HG03108 (cell line): ENCODE measurements at regions not wholly inside any gene's neighbourhood (a gene's known extent, or its start where the extent isn't known, plus 50 kb on each side); places are given as distances from the start of the nearest gene placed in this dataset.

ENCODE experiments used
- ATAC-seq: cut with Tn5 transposase; IDR thresholded peaks from one replicate; pipeline ENCODE4 v1.9.1; 2021; ENCODE audit warnings: moderate library complexity; ENCODE audit not compliant: unreplicated experiment

GRCh38 chr5:135236228-135236907 lies 162.7 kb downstream of the MACROH2A1 start:
- no peak for ATAC-seq

GRCh38 chr5:135235551-135236227 lies 163.3 kb downstream of the MACROH2A1 start:
- ATAC-seq, result no peak

- no peak for ATAC-seq
Measured at GRCh38 chr5:135234666-135235401, 164.2 kb downstream of the MACROH2A1 start.

- ATAC-seq, result no peak
Measured at GRCh38 chr5:135234242-135234641, 164.8 kb downstream of the MACROH2A1 start.

DNA sequence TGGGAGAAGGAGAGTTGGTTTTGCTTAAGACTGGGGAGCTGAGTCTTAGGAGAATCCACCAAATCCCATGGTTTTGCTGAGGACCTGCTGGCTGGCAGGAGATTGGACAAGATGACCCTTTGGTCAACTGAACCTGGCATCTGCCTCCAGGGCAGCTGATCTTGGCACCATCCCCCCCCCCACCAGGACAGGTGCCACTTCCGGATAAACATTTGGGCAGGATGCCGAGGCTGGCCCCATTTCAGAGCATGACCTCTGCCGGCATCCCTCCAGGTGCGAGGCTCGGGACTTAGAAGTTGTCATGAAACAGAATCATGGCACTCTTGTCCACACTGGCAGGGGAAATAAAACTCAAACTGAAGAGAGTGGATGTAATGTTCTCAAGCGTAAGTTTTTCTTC lies 165.6 kb downstream of the MACROH2A1 start:
- no peak for ATAC-seq

- no peak for ATAC-seq
Measured at GRCh38 chr5:135232958-135233357, 166.1 kb downstream of the MACROH2A1 start.

GRCh38 chr5:135231289-135231688 lies 167.7 kb downstream of the MACROH2A1 start:
- no peak for ATAC-seq

GRCh38 chr5:135230251-135230925 lies 168.6 kb downstream of the MACROH2A1 start:
- ATAC-seq, result no peak

DNA sequence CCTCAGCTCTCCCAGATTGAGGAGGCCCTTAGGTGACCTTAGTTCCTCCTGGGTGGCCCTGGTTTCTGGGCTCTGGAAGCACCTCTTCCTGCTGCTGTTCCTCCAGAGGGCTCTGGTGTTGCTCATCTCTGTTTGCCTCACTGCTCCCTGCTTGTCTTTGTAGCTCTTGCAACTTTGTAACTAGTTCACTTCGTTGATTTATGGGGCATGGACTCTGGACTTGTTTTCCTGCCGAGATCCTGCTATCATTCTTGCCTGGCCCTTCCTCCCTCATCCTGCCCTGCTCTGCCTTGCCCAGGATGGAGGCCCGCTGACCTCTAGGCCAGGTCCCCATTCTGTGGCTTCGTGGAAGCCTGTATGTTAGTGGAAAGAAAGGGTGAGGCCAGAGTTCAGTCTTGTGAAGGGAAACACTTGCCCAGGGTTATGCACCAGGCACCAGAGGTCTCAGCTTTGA lies 169.3 kb downstream of the MACROH2A1 start:
- no peak for ATAC-seq

- no peak for ATAC-seq
Measured at GRCh38 chr5:135229122-135229521, 169.9 kb downstream of the MACROH2A1 start.

GRCh38 chr5:135228222-135228621 lies 170.8 kb downstream of the MACROH2A1 start:
- ATAC-seq, result no peak

- no peak for ATAC-seq
Measured at GRCh38 chr5:135227064-135228022, 171.7 kb downstream of the MACROH2A1 start.

DNA sequence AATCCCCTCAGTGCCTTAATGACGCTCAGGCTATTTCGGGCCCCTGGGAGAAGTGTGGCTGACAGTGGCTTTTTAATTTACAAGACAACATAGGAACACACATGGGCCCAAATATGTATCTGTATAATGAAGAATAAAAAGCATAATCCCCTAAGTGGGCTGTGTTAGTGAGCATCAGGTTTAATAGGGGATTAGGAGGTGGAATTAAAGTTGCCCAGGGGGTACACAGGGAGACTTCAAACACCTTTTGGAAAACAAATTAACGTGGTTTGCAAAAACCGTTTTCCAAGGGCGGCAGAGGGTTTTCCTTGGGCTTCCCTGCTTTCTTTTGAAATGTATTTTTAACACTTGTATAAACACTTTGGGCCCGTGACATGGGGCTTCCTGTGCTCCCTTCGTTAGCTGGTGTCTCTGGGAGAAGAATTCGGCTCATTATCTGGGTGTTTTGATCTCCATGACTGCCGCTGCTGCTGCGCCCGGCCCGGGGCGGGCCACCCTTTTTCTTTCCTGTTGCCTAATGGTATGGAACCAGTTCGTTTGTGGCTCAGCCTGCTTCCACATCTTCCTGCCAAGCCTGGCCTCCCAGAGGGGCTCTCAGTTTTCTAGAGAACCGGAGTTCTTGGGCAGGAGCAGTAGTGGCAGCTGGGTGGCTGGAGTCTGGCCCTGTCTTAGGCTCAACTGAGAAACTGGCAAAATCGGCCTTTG lies 173.0 kb downstream of the MACROH2A1 start:
- no peak for ATAC-seq

DNA sequence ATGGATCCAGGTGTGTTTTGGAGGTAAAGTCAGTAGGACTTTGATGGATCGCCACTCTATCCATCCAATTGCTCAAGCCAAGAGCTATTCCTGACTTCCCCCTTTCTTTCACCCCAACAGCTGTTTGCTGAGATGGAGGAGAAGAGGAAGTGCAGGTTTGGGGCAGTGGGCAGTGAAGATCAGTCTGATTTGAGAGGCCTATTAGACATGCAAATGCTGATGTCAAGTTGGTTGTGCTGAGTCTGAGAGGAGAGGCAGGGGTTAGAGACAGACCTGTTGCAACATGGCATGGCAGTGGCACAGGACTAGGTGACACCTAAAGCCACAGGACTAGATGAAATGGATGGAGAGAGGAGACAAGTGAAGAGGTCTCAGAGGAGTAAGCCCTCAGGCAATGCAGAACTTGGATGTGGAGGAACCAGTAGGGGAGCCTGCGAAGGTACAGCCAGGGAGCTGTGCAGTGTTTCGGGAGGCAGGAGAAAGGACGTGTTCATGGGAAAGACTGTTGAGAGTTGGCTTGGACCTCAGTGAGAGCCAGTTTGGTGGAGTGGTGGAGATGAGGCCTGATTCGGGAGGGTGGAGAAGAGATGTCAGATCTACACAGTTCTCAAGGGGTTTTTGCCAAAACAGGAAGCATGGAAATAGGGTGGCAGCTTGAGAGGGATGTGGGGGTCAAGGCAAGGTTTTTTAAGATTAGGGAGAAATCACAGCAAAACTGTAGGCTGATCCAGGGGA lies 175.0 kb downstream of the MACROH2A1 start:
- ATAC-seq, result no peak

DNA sequence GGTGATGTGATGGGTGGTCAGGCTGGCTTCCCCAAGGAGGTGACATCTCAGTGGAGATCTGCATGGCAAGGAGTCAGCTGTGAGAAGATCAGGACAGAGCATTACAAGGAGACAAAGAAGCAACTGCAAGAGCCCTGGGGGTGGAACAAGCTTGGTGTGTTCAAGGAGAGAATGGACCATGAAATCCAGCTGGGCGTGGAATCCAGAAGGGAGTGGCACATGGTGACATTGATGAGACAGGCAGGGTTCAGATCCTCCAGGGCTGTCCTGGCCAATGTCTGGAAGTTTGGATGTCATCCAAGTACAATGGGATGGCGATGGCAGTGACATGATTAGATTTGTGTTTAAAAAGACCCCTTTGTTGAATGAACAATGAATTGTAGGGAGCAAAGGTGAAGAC lies 175.6 kb downstream of the MACROH2A1 start:
- ATAC-seq, result no peak

DNA sequence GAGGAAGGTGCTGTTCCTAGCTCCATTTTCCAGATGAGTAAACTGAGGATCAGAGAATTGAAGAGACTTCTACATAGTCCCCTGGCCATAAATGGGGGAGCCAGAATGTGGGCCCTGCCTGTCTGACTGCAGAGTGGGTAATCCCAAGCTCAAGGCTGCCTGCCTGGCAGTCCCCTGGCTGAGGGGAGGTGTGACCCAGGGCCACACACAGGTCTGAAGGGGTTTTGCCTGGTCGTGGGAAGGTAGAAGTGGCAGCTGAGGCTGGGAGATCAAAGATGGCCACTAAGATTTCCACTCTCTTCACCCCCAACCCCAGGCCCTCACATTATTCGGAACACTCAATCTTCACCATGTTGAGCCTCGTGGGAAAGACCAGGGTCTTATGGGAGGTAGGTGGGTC lies 176.3 kb downstream of the MACROH2A1 start:
- ATAC-seq, result no peak

GRCh38 chr5:135222171-135222681 lies 176.8 kb downstream of the MACROH2A1 start:
- no peak for ATAC-seq

DNA sequence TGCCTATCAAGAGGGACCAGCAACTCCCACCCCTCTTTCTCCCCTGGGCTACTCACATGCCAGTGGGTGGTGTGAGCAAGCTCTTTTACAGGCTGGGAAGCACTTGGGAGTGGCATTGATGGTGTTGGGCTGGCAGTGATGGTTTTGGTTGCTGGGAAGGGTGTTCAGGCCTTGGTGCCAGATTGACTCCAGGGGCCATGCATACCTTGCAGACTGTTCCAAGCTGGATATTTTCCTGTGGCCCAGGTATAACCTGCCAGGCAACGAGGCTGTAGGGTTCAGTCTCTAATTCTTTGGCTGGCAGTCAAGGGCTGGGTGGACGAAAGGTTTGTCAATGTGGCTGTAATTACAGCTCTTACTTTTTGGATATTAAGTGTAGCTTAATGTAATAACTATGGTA lies 177.3 kb downstream of the MACROH2A1 start:
- no peak for ATAC-seq

- ATAC-seq, result no peak
Measured at GRCh38 chr5:135221187-135221473, 177.9 kb downstream of the MACROH2A1 start.
